ENCODE measurements at regions not wholly inside any gene's neighbourhood (a gene's known extent, or its start where the extent isn't known, plus 50 kb on each side); places are given as distances from the start of the nearest gene placed in this dataset.

DNA sequence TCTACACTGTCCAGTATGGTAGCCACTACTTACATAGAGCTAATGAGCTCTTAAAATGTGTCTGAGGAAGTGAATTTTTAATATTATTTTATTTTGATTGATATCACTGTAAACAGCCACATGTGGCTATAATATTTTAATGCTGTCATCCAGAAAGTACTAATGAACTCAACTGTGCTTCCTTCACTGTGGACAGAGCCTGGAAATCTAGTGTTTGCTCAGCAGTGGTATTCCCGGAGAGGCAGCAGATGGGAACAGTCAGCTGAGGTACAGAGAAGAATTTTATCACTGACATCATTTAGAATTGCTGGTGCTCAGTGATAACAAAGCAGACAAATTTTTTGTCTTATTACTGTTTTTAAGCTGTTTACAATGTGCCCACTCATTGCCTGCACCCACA lies 68.7 kb upstream of the ACP3 start:
- no TSS peak for BruUV-seq (replicated peaks)
- Histone ChIP-seq H3K27me3 (ENCODE audit: control insufficient read depth, insufficient read depth, low read length) (peaks cover 13% of the 10 kb centered on the region; the same call in 1 of the 2 replicates), H3K4me3 (ENCODE audit: low read depth in 2 of 2, low read length in 2 of 2) (no peak overlapping the region), H3K27ac (ENCODE audit: low read length) (no peak overlapping the region), H3K4me1 (ENCODE audit: control insufficient read depth, insufficient read depth, low read length) (no peaks in the 10 kb centered on the region), H3K36me3 (ENCODE audit: control insufficient read depth, insufficient read depth, low read length) (no peaks in the 10 kb centered on the region), H3K9me3 (ENCODE audit: control insufficient read depth, insufficient read depth, low read depth, low read length) (no peaks in the 10 kb centered on the region)
- ChIA-PET POLR2A (no interaction called here), CTCF (no interaction called here)
- TF ChIP-seq CTCF (IDR thresholded peaks at IDR 0.05) = no peak
- no peak for TF ChIP-seq POLR2AphosphoS5 (IDR thresholded peaks at IDR 0.05; ENCODE audit: low read depth, low read length)
- no peak for TF ChIP-seq TCF7L2 (IDR thresholded peaks at IDR 0.05; ENCODE audit: low read depth, low read length)
- TF ChIP-seq SIN3A (IDR thresholded peaks at IDR 0.05; ENCODE audit: borderline replicate concordance, insufficient read depth, low read depth, low read length) = no peak
- TF ChIP-seq REST (IDR thresholded peaks at IDR 0.05; ENCODE audit: insufficient read depth in 1 of 2, low read depth in 2 of 2, low read length in 1 of 2) = no peak
- in situ Hi-C loops (cut with HindIII; ENCODE audit: low pct_unique_long_range_greater_than_20kb, low sequenced_read_pairs) = no loop called here
- ATAC-seq (no peak), DNase-seq (ENCODE audit: low read depth, low spot score) (no peak)
- intact Hi-C loops (cut with micrococcal nuclease; ENCODE audit: unreplicated experiment) = no loop called here

- no peak for TF ChIP-seq TCF7L2 (IDR thresholded peaks at IDR 0.05; ENCODE audit: low read depth, low read length)
- peak; percentile 85 for TF ChIP-seq CTCF (IDR thresholded peaks at IDR 0.05)
- no TSS peak for BruUV-seq (replicated peaks)
- POLR2A ChIA-PET = no interaction called here
- ATAC-seq = peak; percentile 91
- intact Hi-C loops (cut with micrococcal nuclease; ENCODE audit: unreplicated experiment) (loop anchor here (1.0 to 2.0 kb wide), 2 partner anchors 90 to 145 kb away; no protein-coding TSS in a partner anchor), in situ Hi-C loops (cut with HindIII; ENCODE audit: low pct_unique_long_range_greater_than_20kb, low sequenced_read_pairs) (no loop called here)
- DNase-seq (ENCODE audit: low read depth, low spot score) = peak; percentile 41
- H3K9me3 ChIP-seq (ENCODE audit: control insufficient read depth, insufficient read depth, low read depth, low read length) = no peaks in the 10 kb centered on the region
- H3K27ac ChIP-seq (ENCODE audit: low read length) = no peak overlapping the region
- H3K36me3 ChIP-seq (ENCODE audit: control insufficient read depth, insufficient read depth, low read length) = no peaks in the 10 kb centered on the region
- H3K4me3 ChIP-seq (ENCODE audit: low read depth in 2 of 2, low read length in 2 of 2) = no peak overlapping the region
- no peaks in the 10 kb centered on the region for H3K4me1 ChIP-seq (ENCODE audit: control insufficient read depth, insufficient read depth, low read length)
- H3K27me3 ChIP-seq (ENCODE audit: control insufficient read depth, insufficient read depth, low read length) = peaks cover 9% of the 10 kb centered on the region; the same call in 1 of the 2 replicates
- CTCF ChIA-PET = no interaction called here
Measured at GRCh38 chr3:132253262-132253878, 63.8 kb upstream of the ACP3 start.

Measured in Panc1 (cell line).